GM12878 (cell line): ENCODE measurements at regions not wholly inside any gene's neighbourhood (a gene's known extent, or its start where the extent isn't known, plus 50 kb on each side); places are given as distances from the start of the nearest gene placed in this dataset.

ENCODE experiments used
- ATAC-seq: fragments of 200-7000 bp; cut with Tn5 transposase; 3 replicates; pipeline ENCODE4 v1.9.1; 2020; ENCODE audit warnings: mild to moderate bottlenecking, moderate library complexity
- BruUV-seq: library from RNA; stranded (reverse); fragments of 400-500 nt; replicated peaks from 2 replicates; lab custom pipeline; 2021; lab: Mats Ljungman, UMichigan
- CTCF ChIA-PET: fragments of 300-600 bp; sonication (Branson Sonifier 250); formaldehyde crosslinking; extraction: SDS; loops from one replicate; lab custom pipeline; 2021; ENCODE audit warnings: inconsistent platforms; lab: Yijun Ruan, JAX
- POLR2A ChIA-PET: fragments of 350-600 bp; formaldehyde crosslinking; extraction: SDS; loops from one replicate; lab custom pipeline; 2021; ENCODE audit warnings: inconsistent platforms; lab: Charles Lee
- RAD21 ChIA-PET: fragments of 300-600 bp; sonication (Branson Sonifier 250); formaldehyde crosslinking; loops from one replicate; lab custom pipeline; 2023; ENCODE audit warnings: antibody characterized with exemption; ENCODE audit not compliant: unreplicated experiment; lab: Charles Lee
- SMC1A ChIA-PET: fragments of 300-600 bp; sonication (Branson Sonifier 250); formaldehyde crosslinking; loops from one replicate; lab custom pipeline; 2023; ENCODE audit not compliant: unreplicated experiment, uncharacterized antibody; lab: Charles Lee
- DNase-seq: peaks from one replicate; pipeline ENCODE4 v3.0.0-alpha.2; 2011; ENCODE audit warnings: low read depth, low spot score
- FAIRE-seq: peaks from 3 replicates; lab custom pipeline; 2011; peaks lifted over from hg19 to GRCh38; lab: Jason Lieb, UNC
- H2AFZ ChIP-seq: 2 replicates; pipeline ENCODE4 v1.6.0; 2011; ENCODE audit warnings: low read depth, low read length, control low read depth; ENCODE audit not compliant: control insufficient read depth
- H3K27ac ChIP-seq: 2 replicates; pipeline ENCODE4 v1.5.1; 2011; ENCODE audit warnings: control low read depth; ENCODE audit not compliant: control insufficient read depth, insufficient read depth
- H3K27me3 ChIP-seq, 2 experiments: replicated peaks in 1 of 2; 2 replicates each; pipeline versions ENCODE4 v1.6.0 to v1.6.1; 2011; ENCODE audit warnings: low read length in 1 of 2; ENCODE audit not compliant: control insufficient read depth in 2 of 2, insufficient read depth in 2 of 2
- H3K36me3 ChIP-seq, 2 experiments: 2 replicates each; pipeline ENCODE4 v1.5.1; 2011; ENCODE audit warnings: low read length in 1 of 2; ENCODE audit not compliant: control insufficient read depth in 2 of 2, insufficient read depth in 2 of 2
- H3K4me1 ChIP-seq: 2 replicates; pipeline ENCODE4 v1.6.1; 2011; ENCODE audit warnings: mild to moderate bottlenecking, low read length, moderate library complexity, mixed read lengths; ENCODE audit not compliant: control insufficient read depth, insufficient read depth
- H3K4me2 ChIP-seq: 2 replicates; pipeline ENCODE4 v1.6.0; 2011; ENCODE audit warnings: control low read depth; ENCODE audit not compliant: control insufficient read depth, insufficient read depth
- H3K4me3 ChIP-seq: fragments of 200-600 bp; sonication (generic); 2 replicates; pipeline ENCODE4 v1.5.1; 2016
- H3K79me2 ChIP-seq: 2 replicates; pipeline ENCODE4 v1.6.0; 2011; ENCODE audit warnings: low read length; ENCODE audit not compliant: control insufficient read depth, insufficient read depth
- H3K9ac ChIP-seq: 2 replicates; pipeline ENCODE4 v1.8.0; 2011; ENCODE audit warnings: low read length, control low read depth, mixed read lengths; ENCODE audit not compliant: control insufficient read depth, insufficient read depth
- H3K9me3 ChIP-seq: replicated peaks from 3 replicates; pipeline ENCODE4 v1.5.1; 2011; ENCODE audit warnings: mild to moderate bottlenecking, low read length; ENCODE audit not compliant: control insufficient read depth, insufficient read depth
- H4K20me1 ChIP-seq: 2 replicates; pipeline ENCODE4 v1.6.0; 2011; ENCODE audit not compliant: control insufficient read depth, insufficient read depth
- ASH2L ChIP-seq: fragments of 300-600, 200-600 bp; sonication (generic); IDR thresholded peaks from 2 replicates; pipeline ENCODE4 v1.6.1; 2017; ENCODE audit warnings: low read depth, mild to moderate bottlenecking, borderline replicate concordance
- EGR1 ChIP-seq, 2 experiments: IDR thresholded peaks; 1 replicate in 1 of 2; 2 replicates in 1 of 2; pipeline ENCODE4 v1.6.1; 2011 to 2012; ENCODE audit warnings: low read depth in 2 of 2, low read length in 2 of 2, borderline replicate concordance in 1 of 2, mild to moderate bottlenecking in 1 of 2, moderate library complexity in 1 of 2
- EZH2 ChIP-seq: IDR thresholded peaks from 2 replicates; pipeline ENCODE4 v1.6.1; 2012; ENCODE audit warnings: low read depth, mild to moderate bottlenecking, control low read depth, inconsistent platforms, low read length, borderline replicate concordance; ENCODE audit not compliant: control insufficient read depth
- KDM1A ChIP-seq: fragments of 200-600 bp; sonication (generic); IDR thresholded peaks from 2 replicates; pipeline ENCODE4 v1.6.1; 2016; ENCODE audit warnings: borderline replicate concordance
- MTA2 ChIP-seq: fragments of 450-650 bp; IDR thresholded peaks from 2 replicates; pipeline ENCODE4 v1.6.1; 2016; ENCODE audit warnings: low read depth, mild to moderate bottlenecking, moderate library complexity
- MXI1 ChIP-seq: fragments of 150-350 bp; IDR thresholded peaks from 2 replicates; pipeline ENCODE4 v1.6.1; 2011; ENCODE audit warnings: low read depth, mild to moderate bottlenecking, inconsistent platforms, low read length, improper control_type of control experiment
- NFXL1 ChIP-seq: fragments of 450-650 bp; IDR thresholded peaks from 2 replicates; pipeline ENCODE4 v1.6.1; 2017; ENCODE audit warnings: antibody characterized with exemption, mild to moderate bottlenecking, borderline replicate concordance
- NR2C1 ChIP-seq: fragments of 450-650 bp; IDR thresholded peaks from 2 replicates; pipeline ENCODE4 v1.6.1; 2017; ENCODE audit warnings: antibody characterized with exemption, mild to moderate bottlenecking, moderate library complexity
- PAX8 ChIP-seq: fragments of 450-650 bp; IDR thresholded peaks from 2 replicates; pipeline ENCODE4 v1.6.1; 2017; ENCODE audit warnings: mild to moderate bottlenecking, moderate library complexity
- RFX5 ChIP-seq: IDR thresholded peaks from 2 replicates; pipeline ENCODE4 v1.6.1; 2011; ENCODE audit warnings: low read depth, low read length, improper control_type of control experiment
- SMAD5 ChIP-seq: IDR thresholded peaks from 2 replicates; pipeline ENCODE4 v1.6.1; 2016; ENCODE audit warnings: antibody characterized with exemption, low read depth
- TCF3 ChIP-seq: IDR thresholded peaks from 2 replicates; pipeline ENCODE4 v1.6.1; 2012; ENCODE audit warnings: low read depth, mild to moderate bottlenecking, low read length, borderline replicate concordance; ENCODE audit not compliant: insufficient read depth
- TCF7 ChIP-seq: IDR thresholded peaks from 2 replicates; pipeline ENCODE4 v1.6.1; 2014; ENCODE audit warnings: antibody characterized with exemption, borderline replicate concordance
- WGBS: methylation state at CpG from one replicate; pipeline ENCODE4 v1.1.6; 2016; ENCODE audit warnings: low lambda C conversion rate; ENCODE audit not compliant: insufficient replicate concordance, insufficient coverage; ENCODE audit errors: missing lambda C conversion rate; 5-methylcytosine and 5-hydroxymethylcytosine counted together
- in situ Hi-C: fragments of 300-500 bp; cut with MboI; formaldehyde crosslinking; loops from 9 replicates; pipeline ENCODE4 v1.14.3; 2018; ENCODE audit warnings: mixed read lengths
- intact Hi-C: fragments of 100-400 bp; cut with micrococcal nuclease; formaldehyde crosslinking; loops from one replicate; pipeline ENCODE4 v1.14.2; 2022; ENCODE audit not compliant: unreplicated experiment

- CTCF ChIA-PET, result no interaction called here
- POLR2A ChIA-PET, result no interaction called here
- no peak for ATAC-seq
- intact Hi-C loops, result no loop called here
- in situ Hi-C loops, result no loop called here
- TF ChIP-seq TCF7 (no peak), PAX8 (no peak), MTA2 (no peak), MXI1 (no peak), NR2C1 (no peak), KDM1A (no peak), NFXL1 (no peak), TCF3 (no peak), EGR1 (IDR thresholded peaks at IDR 0.05; ENCODE audit: borderline replicate concordance in 1 of 2, low read depth in 2 of 2, low read length in 2 of 2) (no peak), RFX5 (no peak), EZH2 (no peak), SMAD5 (no peak), ASH2L (no peak)
- TF ChIP-seq, all 136 proteins: peak for 0
- Histone ChIP-seq H3K4me2 (no peak overlapping the region), H3K27me3 (no peaks in the 10 kb centered on the region), H3K4me1 (no peaks in the 10 kb centered on the region), H4K20me1 (no peaks in the 10 kb centered on the region), H3K9me3 (no peaks in the 10 kb centered on the region), H2AFZ (no peak overlapping the region), H3K36me3 (no peaks in the 10 kb centered on the region), H3K4me3 (no peak overlapping the region), H3K79me2 (no peaks in the 10 kb centered on the region), H3K9ac (no peak overlapping the region), H3K27ac (no peak overlapping the region)
- SMC1A ChIA-PET, result interaction anchor here (0.5 to 1.6 kb wide), 2 partner anchors 51 to 384 kb away, joined by 3 read pairs; no protein-coding TSS in a partner anchor
- no TSS peak for BruUV-seq
- no peak for DNase-seq
- FAIRE-seq, result no peak
- WGBS, result 38% methylated on average over 1 of the region's 1 CpG
- RAD21 ChIA-PET, result interaction anchor here (0.7 kb wide), 1 partner anchor 125 kb away, joined by 3 read pairs; no protein-coding TSS in a partner anchor
These were observed 356.9 kb upstream of the MARCKS start for GRCh38 chr6:113500221-113500620.
